ENCODE measurements at regions not wholly inside any gene's neighbourhood (a gene's known extent, or its start where the extent isn't known, plus 50 kb on each side); places are given as distances from the start of the nearest gene placed in this dataset.
A peak's percentile ranks its signal among the peaks of the same experiment; 100 is the strongest.

- no peak for TF ChIP-seq CTCF (IDR thresholded peaks at IDR 0.05; ENCODE audit: extremely low read depth, missing control alignments)
- DNase-seq (ENCODE audit: low spot score), result no peak
These were observed 160.5 kb upstream of the CHRNA7 start for GRCh38 chr15:31869686-31870307.

- TF ChIP-seq CTCF (IDR thresholded peaks at IDR 0.05; ENCODE audit: extremely low read depth, missing control alignments), result no peak
- DNase-seq (ENCODE audit: low spot score), result peak; percentile 94
These were observed 159.8 kb upstream of the CHRNA7 start, which contains the start of gene OTUD7A for GRCh38 chr15:31870328-31871165. TSS of gene OTUD7A (minus strand) at chr15:31870673.

GRCh38 chr15:31871166-31871886, 159.0 kb upstream of the CHRNA7 start:
- no peak for TF ChIP-seq CTCF (IDR thresholded peaks at IDR 0.05; ENCODE audit: extremely low read depth, missing control alignments)
- no peak for DNase-seq (ENCODE audit: low spot score)

GRCh38 chr15:31871887-31872281, 158.4 kb upstream of the CHRNA7 start:
- TF ChIP-seq CTCF (IDR thresholded peaks at IDR 0.05; ENCODE audit: extremely low read depth, missing control alignments), result no peak
- no peak for DNase-seq (ENCODE audit: low spot score)

GRCh38 chr15:31887246-31887645, 143.1 kb upstream of the CHRNA7 start:
- no peak for DNase-seq (ENCODE audit: low spot score)

GRCh38 chr15:31892513-31892912, 137.8 kb upstream of the CHRNA7 start:
- DNase-seq (ENCODE audit: low spot score), result no peak
- TF ChIP-seq CTCF (IDR thresholded peaks at IDR 0.05; ENCODE audit: extremely low read depth, missing control alignments), result no peak

More at GRCh38 chr15:31887246-31887645, 143.1 kb upstream of the CHRNA7 start:
- peak; percentile 1 for TF ChIP-seq CTCF (IDR thresholded peaks at IDR 0.05; ENCODE audit: extremely low read depth, missing control alignments)

GRCh38 chr15:31893780-31894179, 136.5 kb upstream of the CHRNA7 start:
- DNase-seq (ENCODE audit: low spot score), result no peak
- TF ChIP-seq CTCF (IDR thresholded peaks at IDR 0.05; ENCODE audit: extremely low read depth, missing control alignments), result no peak

Measured in GM20000 (cell line).